GM13976 (cell line): ENCODE measurements at regions not wholly inside any gene's neighbourhood (a gene's known extent, or its start where the extent isn't known, plus 50 kb on each side); places are given as distances from the start of the nearest gene placed in this dataset.

Experiments
- DNase-seq: peaks from one replicate; pipeline ENCODE4 v3.0.0; 2012; ENCODE audit warnings: low spot score
- CTCF ChIP-seq: IDR thresholded peaks from 2 replicates; pipeline ENCODE4 v1.5.1; 2012; ENCODE audit warnings: borderline replicate concordance, mild to moderate bottlenecking; ENCODE audit not compliant: insufficient read depth; ENCODE audit errors: extremely low read depth, missing control alignments, control extremely low read depth
- in situ Hi-C: fragments of 300-500 bp; cut with MboI; formaldehyde crosslinking; loops from one replicate; pipeline ENCODE4 v1.12.0; 2022; ENCODE audit warnings: low sequenced_read_pairs, mixed read lengths, inconsistent platforms; ENCODE audit not compliant: unreplicated experiment

GRCh38 chr2:76544901-76545300 is 834.2 kb upstream of the GCFC2 start:
- in situ Hi-C loops, result no loop called here
- TF ChIP-seq CTCF, result no peak
- DNase-seq, result no peak

DNA sequence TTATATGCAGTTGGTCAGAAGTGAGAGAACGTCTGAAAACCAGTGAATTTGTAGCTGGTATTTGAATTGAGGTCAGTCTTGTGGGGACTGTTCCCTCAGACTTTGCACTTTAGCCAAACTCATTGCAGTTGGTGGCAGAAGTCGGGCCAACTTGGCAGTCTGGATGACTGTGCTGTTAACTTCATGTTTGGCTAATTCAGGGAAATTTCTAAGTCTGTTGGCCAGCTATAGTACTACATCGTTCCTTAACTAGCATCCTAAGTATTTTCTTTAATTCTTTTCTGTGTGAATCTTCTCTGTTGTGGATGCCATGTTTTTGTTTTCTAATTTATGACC is 806.8 kb upstream of the GCFC2 start:
- no peak for TF ChIP-seq CTCF
- no peak for DNase-seq
- in situ Hi-C loops, result no loop called here

GRCh38 chr2:76516861-76517573 is 806.3 kb upstream of the GCFC2 start:
- no peak for DNase-seq

GRCh38 chr2:76512201-76512820 is 801.6 kb upstream of the GCFC2 start:
- in situ Hi-C loops, result no loop called here
- no peak for DNase-seq
- TF ChIP-seq CTCF, result no peak

More at GRCh38 chr2:76516861-76517573, 806.3 kb upstream of the GCFC2 start:
- in situ Hi-C loops, result no loop called here
- no peak for TF ChIP-seq CTCF

DNA sequence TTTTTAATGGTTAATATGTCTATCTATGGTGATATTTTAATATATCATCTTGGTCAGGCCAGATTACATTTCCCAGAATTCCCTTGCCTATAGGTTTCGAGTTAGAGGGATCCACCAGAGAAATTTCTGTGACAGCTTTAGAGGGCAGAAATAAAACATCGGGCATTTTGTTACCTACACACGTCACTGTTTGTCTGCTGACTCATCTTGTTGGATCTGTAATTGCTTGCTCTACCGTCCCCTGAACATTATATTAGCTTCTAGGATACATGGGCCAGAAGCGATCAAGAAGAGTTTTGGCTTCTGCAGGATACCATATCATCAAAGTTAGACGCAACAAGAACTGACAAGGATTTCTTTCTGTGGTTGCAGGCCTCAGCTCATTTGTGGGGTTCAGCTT is 795.8 kb upstream of the GCFC2 start:
- DNase-seq, result no peak
- no peak for TF ChIP-seq CTCF
- in situ Hi-C loops, result no loop called here

DNA sequence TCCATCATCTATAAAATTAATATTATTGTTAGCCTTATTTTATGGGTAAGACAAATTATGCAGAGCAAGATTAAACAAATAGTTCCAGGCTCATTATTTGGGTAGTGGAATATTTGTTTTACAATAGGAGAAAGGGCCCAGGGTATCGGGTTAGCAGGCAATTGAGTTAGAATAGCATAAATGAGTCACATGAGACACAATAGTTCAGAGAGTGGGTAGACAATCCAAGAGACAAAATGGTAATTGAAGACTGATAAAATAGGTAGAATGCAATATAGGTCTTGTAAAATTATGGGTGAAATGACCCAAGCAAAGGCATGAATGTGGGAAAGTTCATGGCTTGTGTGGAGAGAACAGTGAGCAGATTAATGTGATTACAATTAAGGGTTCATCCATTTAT is 790.9 kb upstream of the GCFC2 start:
- no peak for DNase-seq
- in situ Hi-C loops, result no loop called here

More for the DNA sequence above, 790.9 kb upstream of the GCFC2 start:
- no peak for TF ChIP-seq CTCF
